K562 (cell line): ENCODE measurements at regions not wholly inside any gene's neighbourhood (a gene's known extent, or its start where the extent isn't known, plus 50 kb on each side); places are given as distances from the start of the nearest gene placed in this dataset.

Experiments used
- ATAC-seq: fragments of 200-7000 bp; cut with Tn5 transposase; 3 replicates; pipeline ENCODE4 v1.9.1; 2020; ENCODE audit warnings: moderate library complexity
- BruUV-seq: library from RNA; stranded (reverse); fragments of 400-500 nt; replicated peaks from 2 replicates; lab custom pipeline; 2021; lab: Mats Ljungman, UMichigan
- CTCF ChIA-PET: fragments of 300-600 bp; formaldehyde crosslinking; extraction: SDS; loops from one replicate; lab custom pipeline; 2021; ENCODE audit warnings: low intra/inter-chr PET ratio; lab: Yijun Ruan, JAX
- POLR2A ChIA-PET: fragments of 300-600, 350-650 bp; sonication (Branson Sonifier 250); formaldehyde crosslinking; extraction: SDS; loops from one replicate; lab custom pipeline; 2021; ENCODE audit warnings: antibody characterized with exemption, inconsistent platforms; lab: Yijun Ruan, JAX
- DNase-seq, 4 experiments: peaks; one replicate each; pipeline versions ENCODE4 v3.0.0 to v3.0.0-alpha.2; 2011 to 2018; ENCODE audit warnings: low spot score in 3 of 4, mixed read lengths in 3 of 4; ENCODE audit errors: extremely low read depth in 1 of 4
- FAIRE-seq: peaks from 2 replicates; lab custom pipeline; 2011; peaks lifted over from hg19 to GRCh38; lab: Jason Lieb, UNC
- H2AFZ ChIP-seq: 2 replicates; pipeline ENCODE4 v1.6.0; 2011; ENCODE audit warnings: low read depth, low read length, control low read depth, inconsistent platforms
- H3K27ac ChIP-seq: fragments of 200-600 bp; 3 replicates; pipeline ENCODE4 v1.8.0; 2011; ENCODE audit warnings: low read depth, mild to moderate bottlenecking, control low read depth, inconsistent platforms, low read length, moderate library complexity, mixed read lengths; ENCODE audit errors: extremely low read depth
- H3K27me3 ChIP-seq, 2 experiments: fragments of 300-600 bp in 1 of 2; 2 replicates in 1 of 2; 3 replicates in 1 of 2; pipeline versions ENCODE4 v1.6.0 to v1.8.0; 2011; ENCODE audit warnings: inconsistent platforms in 2 of 2, low read length in 2 of 2, mild to moderate bottlenecking in 1 of 2, mixed read lengths in 1 of 2, moderate library complexity in 1 of 2; ENCODE audit not compliant: control insufficient read depth in 2 of 2, insufficient read depth in 2 of 2
- H3K36me3 ChIP-seq: fragments of 300-600 bp; 3 replicates; pipeline ENCODE4 v1.8.0; 2011; ENCODE audit warnings: mild to moderate bottlenecking, low read length, inconsistent platforms; ENCODE audit not compliant: control insufficient read depth, insufficient read depth
- H3K4me1 ChIP-seq, 2 experiments: fragments of 200-600 bp in 1 of 2; replicated peaks in 1 of 2; 2 replicates in 1 of 2; 3 replicates in 1 of 2; pipeline versions ENCODE4 v1.5.1 to v1.8.0; 2011; ENCODE audit warnings: inconsistent platforms in 2 of 2, low read length in 2 of 2, mild to moderate bottlenecking in 1 of 2, mixed read lengths in 1 of 2, moderate library complexity in 1 of 2; ENCODE audit not compliant: control insufficient read depth in 2 of 2, insufficient read depth in 2 of 2
- H3K4me2 ChIP-seq: 2 replicates; pipeline ENCODE4 v1.6.1; 2011; ENCODE audit warnings: low read length, control low read depth, inconsistent platforms, mixed read lengths; ENCODE audit not compliant: insufficient read depth
- H3K4me3 ChIP-seq: fragments of 200-600 bp; sonication (generic), shearing (Covaris generic); 2 replicates; pipeline ENCODE4 v1.5.1; 2016; ENCODE audit warnings: control low read depth, inconsistent platforms
- H3K79me2 ChIP-seq: fragments of 200-600 bp; 3 replicates; pipeline ENCODE4 v1.8.0; 2011; ENCODE audit warnings: low read length, inconsistent platforms; ENCODE audit not compliant: control insufficient read depth, insufficient read depth
- H3K9ac ChIP-seq, 2 experiments: 2 replicates each; pipeline versions ENCODE4 v1.6.0 to v1.6.1; 2011; ENCODE audit warnings: low read depth in 2 of 2, low read length in 2 of 2, control low read depth in 1 of 2, inconsistent platforms in 1 of 2, mild to moderate bottlenecking in 1 of 2, mixed read lengths in 1 of 2; ENCODE audit not compliant: insufficient read depth in 1 of 2
- H3K9me1 ChIP-seq: one replicate; pipeline ENCODE4 v1.6.0; 2011; ENCODE audit warnings: inconsistent platforms, mild to moderate bottlenecking, low read length, moderate library complexity; ENCODE audit not compliant: control insufficient read depth, insufficient read depth
- H3K9me3 ChIP-seq: replicated peaks from 2 replicates; pipeline ENCODE4 v1.5.1; 2011; ENCODE audit warnings: low read depth, low read length, inconsistent platforms; ENCODE audit not compliant: control insufficient read depth, insufficient read depth
- H4K20me1 ChIP-seq: replicated peaks from 2 replicates; pipeline ENCODE4 v1.6.1; 2011; ENCODE audit warnings: low read length, inconsistent platforms, mixed read lengths; ENCODE audit not compliant: control insufficient read depth, insufficient read depth
- CTBP1 ChIP-seq: fragments of 450-650 bp; IDR thresholded peaks from 2 replicates; pipeline ENCODE4 v1.6.1; 2016; ENCODE audit warnings: borderline replicate concordance
- ETV6 ChIP-seq, 3 experiments: fragments of 150-350 bp in 1 of 3; sonication (generic) in 1 of 3; formaldehyde crosslinking in 1 of 3; IDR thresholded peaks; 2 replicates each; pipeline versions ENCODE4 v1.6.1 to v1.8.0; 2014 to 2022; ENCODE audit warnings: borderline replicate concordance in 2 of 3, low read depth in 2 of 3, antibody characterized with exemption in 1 of 3, low read length in 1 of 3, mild to moderate bottlenecking in 1 of 3, missing genetic modification reagents in 1 of 3
- KAT7 ChIP-seq: sonication (generic); formaldehyde crosslinking; IDR thresholded peaks from 2 replicates; pipeline ENCODE4 v1.8.0; 2022; ENCODE audit warnings: missing genetic modification reagents, mild to moderate bottlenecking, borderline replicate concordance
- KDM1A ChIP-seq, 2 experiments: fragments of 450-650 bp; IDR thresholded peaks; 2 replicates each; pipeline ENCODE4 v1.6.1; 2016; ENCODE audit warnings: mild to moderate bottlenecking in 2 of 2
- RBM25 ChIP-seq: fragments of 200-400 bp; formaldehyde crosslinking; IDR thresholded peaks from 2 replicates; pipeline ENCODE4 v1.6.1; 2018; ENCODE audit warnings: low read length, low read depth, moderate library complexity; ENCODE audit not compliant: severe bottlenecking
- ZFP36 ChIP-seq: fragments of 150-350 bp; IDR thresholded peaks from 2 replicates; pipeline ENCODE4 v1.6.1; 2018; ENCODE audit warnings: low read length, low read depth; ENCODE audit not compliant: partially characterized antibody
- WGBS: fragments of 100-300 bp; shearing (Covaris generic); methylation state at CpG from one replicate; pipeline ENCODE4 v1.1.6; 2016; ENCODE audit warnings: low coverage, mixed read lengths; ENCODE audit not compliant: insufficient coverage; ENCODE audit errors: missing lambda C conversion rate; 5-methylcytosine and 5-hydroxymethylcytosine counted together
- in situ Hi-C: fragments of 300-500 bp; cut with MboI; formaldehyde crosslinking; loops from 4 replicates; pipeline ENCODE4 v1.15.0; 2018; ENCODE audit warnings: inconsistent platforms, mixed read lengths
- intact Hi-C: fragments of 100-400 bp; cut with micrococcal nuclease; formaldehyde crosslinking; loops from 2 replicates; pipeline ENCODE4 v1.14.2; 2022
- TF ChIP-seq, protein P1 (sequence below), 3 experiments: IDR thresholded peaks in 2 of 3; conservative IDR thresholded peaks in 1 of 3; 2 replicates each; pipeline ENCODE4 v1.5.1; 2011 to 2012; ENCODE audit warnings: low read length in 3 of 3, mild to moderate bottlenecking in 3 of 3, control low read depth in 2 of 3, improper control_type of control experiment in 1 of 3, inconsistent platforms in 1 of 3, low read depth in 1 of 3, mixed read lengths in 1 of 3, moderate library complexity in 1 of 3; ENCODE audit not compliant: insufficient read depth in 2 of 3
- TF ChIP-seq, protein P2 (sequence below): fragments of 250-450 bp; sonication (Bioruptor Pico); IDR thresholded peaks from 2 replicates; pipeline ENCODE4 v1.8.0; 2022; ENCODE audit warnings: inconsistent platforms, mild to moderate bottlenecking, moderate library complexity, borderline replicate concordance

DNA sequence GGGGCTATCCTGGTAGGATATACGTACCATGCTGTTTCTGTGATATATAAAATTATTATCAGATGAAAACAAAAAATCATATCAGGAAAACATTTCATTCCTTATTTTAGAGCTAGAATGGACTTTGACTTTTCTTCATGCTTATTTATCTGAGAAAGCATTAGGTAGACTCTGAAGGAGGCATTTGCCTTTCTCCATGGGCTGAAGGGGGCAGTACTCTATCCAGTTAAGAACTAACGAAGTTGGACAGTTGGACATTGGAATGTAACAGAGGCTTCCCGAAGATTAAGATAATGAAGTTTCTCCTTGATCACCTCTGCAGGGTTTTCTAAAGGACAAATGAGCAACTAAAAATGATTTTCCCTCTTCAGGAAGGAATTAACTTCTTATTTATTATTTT is 233.9 kb downstream of the SAMD5 start:
- no peak overlapping the region for H2AFZ ChIP-seq
- H3K9ac ChIP-seq: no peak overlapping the region
- no peaks in the 10 kb centered on the region for H3K9me3 ChIP-seq
- no peaks in the 10 kb centered on the region for H3K79me2 ChIP-seq
- intact Hi-C loops (loop anchor here (10.0 kb wide), 1 partner anchor 232 kb away; no protein-coding TSS in a partner anchor), in situ Hi-C loops (no loop called here)
- H3K9me1 ChIP-seq: no peaks in the 10 kb centered on the region
- no TSS peak for BruUV-seq
- H3K4me2 ChIP-seq: no peak overlapping the region
- 0 out of 3 replicates have a peak, but pooled peaks have one; percentile 33 for ATAC-seq
- no peaks in the 10 kb centered on the region for H3K27me3 ChIP-seq
- no peak for FAIRE-seq
- 89% methylated on average over 3 of the region's 3 CpGs for WGBS
- DNase-seq: no peak
- H3K27ac ChIP-seq: no peak overlapping the region
- peaks cover 11% of the 10 kb centered on the region; the same call in 1 of the 3 replicates for H3K36me3 ChIP-seq
- no peaks in the 10 kb centered on the region for H4K20me1 ChIP-seq
- POLR2A ChIA-PET: no interaction called here
- no peak for TF ChIP-seq KAT7
- TF ChIP-seq, protein P1, sequence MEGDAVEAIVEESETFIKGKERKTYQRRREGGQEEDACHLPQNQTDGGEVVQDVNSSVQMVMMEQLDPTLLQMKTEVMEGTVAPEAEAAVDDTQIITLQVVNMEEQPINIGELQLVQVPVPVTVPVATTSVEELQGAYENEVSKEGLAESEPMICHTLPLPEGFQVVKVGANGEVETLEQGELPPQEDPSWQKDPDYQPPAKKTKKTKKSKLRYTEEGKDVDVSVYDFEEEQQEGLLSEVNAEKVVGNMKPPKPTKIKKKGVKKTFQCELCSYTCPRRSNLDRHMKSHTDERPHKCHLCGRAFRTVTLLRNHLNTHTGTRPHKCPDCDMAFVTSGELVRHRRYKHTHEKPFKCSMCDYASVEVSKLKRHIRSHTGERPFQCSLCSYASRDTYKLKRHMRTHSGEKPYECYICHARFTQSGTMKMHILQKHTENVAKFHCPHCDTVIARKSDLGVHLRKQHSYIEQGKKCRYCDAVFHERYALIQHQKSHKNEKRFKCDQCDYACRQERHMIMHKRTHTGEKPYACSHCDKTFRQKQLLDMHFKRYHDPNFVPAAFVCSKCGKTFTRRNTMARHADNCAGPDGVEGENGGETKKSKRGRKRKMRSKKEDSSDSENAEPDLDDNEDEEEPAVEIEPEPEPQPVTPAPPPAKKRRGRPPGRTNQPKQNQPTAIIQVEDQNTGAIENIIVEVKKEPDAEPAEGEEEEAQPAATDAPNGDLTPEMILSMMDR (IDR thresholded peaks at IDR 0.05 in 2 of 3, conservative IDR thresholded peaks at IDR 0.05 in 1 of 3; ENCODE audit: insufficient read depth in 2 of 3, low read depth in 1 of 3, low read length in 3 of 3): peak in 1 of 3 experiments; percentile 21; a peak in 1 of 6 replicates
- H3K4me1 ChIP-seq: no peaks in the 10 kb centered on the region
- H3K4me3 ChIP-seq: no peak overlapping the region
- CTCF ChIA-PET: no interaction called here

DNA sequence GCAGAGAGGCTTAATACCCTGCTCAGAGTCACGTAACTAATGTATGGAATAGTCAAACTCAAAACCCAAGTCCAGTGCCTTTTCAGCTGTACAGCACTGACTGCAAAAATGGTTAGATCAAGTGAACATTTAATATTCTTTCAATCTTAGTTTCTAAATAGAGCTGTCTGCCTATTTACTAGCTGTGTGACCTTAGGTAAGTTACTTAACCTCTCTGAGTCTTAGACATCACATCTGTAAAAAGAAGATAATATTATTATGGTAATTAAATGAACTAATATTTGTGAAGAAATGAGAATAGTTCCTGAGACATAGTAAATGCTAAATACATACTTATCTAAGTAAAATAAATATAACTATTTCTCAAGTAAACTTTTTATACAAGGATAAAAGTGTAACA is 235.5 kb downstream of the SAMD5 start:
- DNase-seq: no peak
- Histone ChIP-seq H3K9ac (no peak overlapping the region), H3K4me3 (no peak overlapping the region), H3K9me1 (no peaks in the 10 kb centered on the region), H3K4me1 (no peaks in the 10 kb centered on the region), H3K9me3 (no peaks in the 10 kb centered on the region), H3K36me3 (peaks cover 6% of the 10 kb centered on the region; the same call in 1 of the 3 replicates), H3K27ac (no peak overlapping the region), H3K79me2 (no peaks in the 10 kb centered on the region), H4K20me1 (no peaks in the 10 kb centered on the region), H2AFZ (no peak overlapping the region), H3K4me2 (no peak overlapping the region), H3K27me3 (no peaks in the 10 kb centered on the region)
- intact Hi-C loops: loop anchor here (10.0 kb wide), 1 partner anchor 231 kb away; no protein-coding TSS in a partner anchor
- FAIRE-seq: peak; percentile 6
- ChIA-PET POLR2A (interaction anchor here (0.9 kb wide), 1 partner anchor 18 kb away, joined by 3 read pairs; no protein-coding TSS in a partner anchor), CTCF (no interaction called here)
- TF ChIP-seq ETV6 (IDR thresholded peaks at IDR 0.05; ENCODE audit: borderline replicate concordance in 1 of 2, low read depth in 2 of 2, low read length in 1 of 2) (no peak), ETV6 (CRISPR knock-in tag; IDR thresholded peaks at IDR 0.05; ENCODE audit: borderline replicate concordance) (no peak), CTBP1 (no peak), ZFP36 (peak; percentile 78), RBM25 (peak; percentile 98), KDM1A (IDR thresholded peaks at IDR 0.05) (peak in 1 of 2 experiments; percentile 33; a peak in 1 of 4 replicates)
- TF ChIP-seq, protein P2, sequence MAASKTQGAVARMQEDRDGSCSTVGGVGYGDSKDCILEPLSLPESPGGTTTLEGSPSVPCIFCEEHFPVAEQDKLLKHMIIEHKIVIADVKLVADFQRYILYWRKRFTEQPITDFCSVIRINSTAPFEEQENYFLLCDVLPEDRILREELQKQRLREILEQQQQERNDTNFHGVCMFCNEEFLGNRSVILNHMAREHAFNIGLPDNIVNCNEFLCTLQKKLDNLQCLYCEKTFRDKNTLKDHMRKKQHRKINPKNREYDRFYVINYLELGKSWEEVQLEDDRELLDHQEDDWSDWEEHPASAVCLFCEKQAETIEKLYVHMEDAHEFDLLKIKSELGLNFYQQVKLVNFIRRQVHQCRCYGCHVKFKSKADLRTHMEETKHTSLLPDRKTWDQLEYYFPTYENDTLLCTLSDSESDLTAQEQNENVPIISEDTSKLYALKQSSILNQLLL (CRISPR knock-in tag): no peak
- BruUV-seq: no TSS peak
- 92% methylated on average over 1 of the region's 1 CpG for WGBS
- in situ Hi-C loops: no loop called here
- ATAC-seq: no peak
